Smooth muscle cell (in vitro differentiated cells): ENCODE measurements at regions not wholly inside any gene's neighbourhood (a gene's known extent, or its start where the extent isn't known, plus 50 kb on each side); places are given as distances from the start of the nearest gene placed in this dataset.

Experiments used
- DNase-seq: peaks from one replicate; lab custom pipeline; 2025; ENCODE audit not compliant: unreplicated experiment; lab: John Stamatoyannopoulos, UW
- H2AFZ ChIP-seq: fragments of 200-600 bp; sonication (generic); 2 replicates; pipeline ENCODE4 v1.6.0; 2016; ENCODE audit warnings: antibody characterized with exemption, low read depth, mild to moderate bottlenecking
- H3F3A ChIP-seq: fragments of 200-600 bp; sonication (generic); 2 replicates; pipeline ENCODE4 v1.6.0; 2017; ENCODE audit warnings: antibody characterized with exemption, low read depth
- H3K27ac ChIP-seq: fragments of 200-600 bp; sonication (generic); 2 replicates; pipeline ENCODE4 v1.5.1; 2016; ENCODE audit warnings: low read depth, mild to moderate bottlenecking
- H3K27me3 ChIP-seq: fragments of 200-600 bp; sonication (generic); 2 replicates; pipeline ENCODE4 v1.6.1; 2016; ENCODE audit warnings: low read depth, mild to moderate bottlenecking
- H3K36me3 ChIP-seq: fragments of 200-600 bp; sonication (generic); 2 replicates; pipeline ENCODE4 v1.5.1; 2016; ENCODE audit warnings: low read depth
- H3K4me1 ChIP-seq: fragments of 200-600 bp; sonication (generic); 2 replicates; pipeline ENCODE4 v1.5.1; 2016; ENCODE audit warnings: low read depth
- H3K4me2 ChIP-seq: fragments of 200-600 bp; sonication (generic); 2 replicates; pipeline ENCODE4 v1.6.0; 2016; ENCODE audit warnings: mild to moderate bottlenecking
- H3K4me3 ChIP-seq: fragments of 200-600 bp; sonication (generic); 2 replicates; pipeline ENCODE4 v1.5.1; 2016; ENCODE audit warnings: mild to moderate bottlenecking
- H3K79me2 ChIP-seq: fragments of 200-600 bp; sonication (generic); 2 replicates; pipeline ENCODE4 v1.6.0; 2016; ENCODE audit warnings: low read depth, mild to moderate bottlenecking
- H3K9ac ChIP-seq: fragments of 200-600 bp; sonication (generic); 2 replicates; pipeline ENCODE4 v1.6.0; 2016; ENCODE audit warnings: low read depth
- H3K9me3 ChIP-seq: fragments of 200-600 bp; sonication (generic); replicated peaks from 2 replicates; pipeline ENCODE4 v1.5.1; 2016; ENCODE audit warnings: low read depth
- H4K20me1 ChIP-seq: fragments of 200-600 bp; sonication (generic); 2 replicates; pipeline ENCODE4 v1.6.0; 2016; ENCODE audit warnings: low read depth
- WGBS: methylation state at CpG from one replicate; pipeline ENCODE4 v1.1.7; 2016; ENCODE audit warnings: low lambda C conversion rate; 5-methylcytosine and 5-hydroxymethylcytosine counted together
- TF ChIP-seq, protein P1 (sequence below): fragments of 200-600 bp; sonication (generic); IDR thresholded peaks from 2 replicates; pipeline ENCODE4 v1.5.1; 2017; ENCODE audit warnings: borderline replicate concordance, mild to moderate bottlenecking, antibody characterized with exemption; ENCODE audit not compliant: insufficient read depth, poor library complexity, severe bottlenecking

DNA sequence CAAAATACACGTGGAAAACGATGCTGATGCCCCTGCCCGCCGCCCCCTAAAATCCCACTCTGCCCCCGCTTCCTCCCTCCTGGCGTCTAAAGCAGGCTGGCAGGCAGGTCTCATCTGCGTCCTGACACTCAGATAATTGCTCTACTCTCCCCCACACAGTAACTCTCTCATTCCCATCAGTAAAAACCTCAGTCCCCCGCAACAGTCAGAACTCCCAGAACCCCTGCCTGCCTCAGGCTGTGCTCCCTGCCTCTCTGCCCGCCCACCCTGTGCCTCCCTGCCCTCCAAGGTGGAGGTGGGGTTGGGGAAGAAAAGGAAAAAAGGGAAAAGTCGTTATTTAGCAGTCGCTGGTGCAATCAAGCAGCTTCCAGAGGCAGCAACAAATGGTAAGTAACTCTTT lies 473.7 kb downstream of the EFNB2 start:
- WGBS = 93% methylated on average over 7 of the region's 11 CpGs
- Histone ChIP-seq H3K27ac (no peak overlapping the region), H3K79me2 (no peaks in the 10 kb centered on the region), H3K4me1 (no peaks in the 10 kb centered on the region), H3K4me2 (no peak overlapping the region), H4K20me1 (no peaks in the 10 kb centered on the region), H3K36me3 (no peaks in the 10 kb centered on the region), H3F3A (no peaks in the 10 kb centered on the region), H3K4me3 (no peak overlapping the region), H2AFZ (no peak overlapping the region), H3K9me3 (no peaks in the 10 kb centered on the region), H3K9ac (no peak overlapping the region), H3K27me3 (no peaks in the 10 kb centered on the region)
- TF ChIP-seq, protein P1, sequence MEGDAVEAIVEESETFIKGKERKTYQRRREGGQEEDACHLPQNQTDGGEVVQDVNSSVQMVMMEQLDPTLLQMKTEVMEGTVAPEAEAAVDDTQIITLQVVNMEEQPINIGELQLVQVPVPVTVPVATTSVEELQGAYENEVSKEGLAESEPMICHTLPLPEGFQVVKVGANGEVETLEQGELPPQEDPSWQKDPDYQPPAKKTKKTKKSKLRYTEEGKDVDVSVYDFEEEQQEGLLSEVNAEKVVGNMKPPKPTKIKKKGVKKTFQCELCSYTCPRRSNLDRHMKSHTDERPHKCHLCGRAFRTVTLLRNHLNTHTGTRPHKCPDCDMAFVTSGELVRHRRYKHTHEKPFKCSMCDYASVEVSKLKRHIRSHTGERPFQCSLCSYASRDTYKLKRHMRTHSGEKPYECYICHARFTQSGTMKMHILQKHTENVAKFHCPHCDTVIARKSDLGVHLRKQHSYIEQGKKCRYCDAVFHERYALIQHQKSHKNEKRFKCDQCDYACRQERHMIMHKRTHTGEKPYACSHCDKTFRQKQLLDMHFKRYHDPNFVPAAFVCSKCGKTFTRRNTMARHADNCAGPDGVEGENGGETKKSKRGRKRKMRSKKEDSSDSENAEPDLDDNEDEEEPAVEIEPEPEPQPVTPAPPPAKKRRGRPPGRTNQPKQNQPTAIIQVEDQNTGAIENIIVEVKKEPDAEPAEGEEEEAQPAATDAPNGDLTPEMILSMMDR = no peak
- no peak for DNase-seq

DNA sequence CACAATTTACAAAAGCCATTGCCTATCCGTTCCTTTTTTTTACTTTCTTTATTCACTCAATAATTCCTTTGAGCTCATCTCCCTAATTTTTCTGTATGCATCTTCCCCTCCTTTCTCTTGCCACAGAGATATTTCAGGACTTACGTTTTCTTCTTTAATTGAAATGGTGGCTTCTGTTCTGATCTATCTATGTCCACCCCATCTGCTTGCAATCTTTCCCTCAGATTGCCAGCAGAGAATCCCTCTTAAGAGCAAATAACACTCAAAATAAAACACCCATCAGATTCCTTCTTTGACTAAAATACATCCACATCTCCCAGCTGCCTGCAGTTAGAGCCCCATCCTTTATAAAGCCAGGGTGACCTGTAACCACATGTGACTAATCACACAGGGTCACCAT lies 478.6 kb downstream of the EFNB2 start:
- DNase-seq = no peak
- H3K9ac ChIP-seq = no peak overlapping the region
- no peaks in the 10 kb centered on the region for H3F3A ChIP-seq
- no peaks in the 10 kb centered on the region for H3K4me1 ChIP-seq
- no peaks in the 10 kb centered on the region for H3K79me2 ChIP-seq
- 95% methylated on average over 2 of the region's 2 CpGs for WGBS
- no peak overlapping the region for H3K4me2 ChIP-seq
- H3K36me3 ChIP-seq = no peaks in the 10 kb centered on the region
- H3K9me3 ChIP-seq = no peaks in the 10 kb centered on the region
- no peak overlapping the region for H2AFZ ChIP-seq
- H3K27me3 ChIP-seq = no peaks in the 10 kb centered on the region
- TF ChIP-seq, protein P1 = no peak
- no peaks in the 10 kb centered on the region for H4K20me1 ChIP-seq
- H3K4me3 ChIP-seq = no peak overlapping the region
- no peak overlapping the region for H3K27ac ChIP-seq

DNA sequence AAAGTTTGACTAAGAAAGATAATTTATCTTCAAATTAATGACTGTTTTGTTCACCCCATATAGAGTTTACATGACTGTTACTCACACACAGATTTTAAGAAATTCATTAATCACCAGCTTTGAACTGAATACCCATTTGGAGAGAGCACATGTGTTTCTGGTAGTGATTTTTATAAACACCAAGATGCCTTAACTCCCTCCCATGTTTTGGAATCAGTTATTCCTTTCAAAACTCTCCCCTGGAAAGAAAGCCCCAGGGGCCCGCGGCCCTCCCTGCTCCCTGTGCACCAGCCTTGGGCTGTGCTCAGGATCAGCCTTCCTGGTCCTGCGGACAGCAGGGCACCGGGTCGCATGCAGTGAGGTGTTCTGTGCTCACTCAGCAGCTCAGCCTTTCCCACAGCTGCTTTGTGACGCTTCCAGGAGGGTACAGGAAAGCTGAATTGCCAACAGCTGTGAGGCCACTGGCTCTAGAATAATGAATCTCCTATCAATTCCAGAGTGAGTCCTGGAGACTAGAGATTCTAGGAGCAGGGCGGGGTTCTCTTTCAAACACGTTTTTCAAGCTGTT lies 483.2 kb downstream of the EFNB2 start:
- Histone ChIP-seq H3K4me3 (no peak overlapping the region), H3K4me2 (no peak overlapping the region), H4K20me1 (no peaks in the 10 kb centered on the region), H3F3A (no peaks in the 10 kb centered on the region), H3K27me3 (no peaks in the 10 kb centered on the region), H3K36me3 (no peaks in the 10 kb centered on the region), H3K4me1 (no peaks in the 10 kb centered on the region), H3K9ac (no peak overlapping the region), H2AFZ (no peak overlapping the region), H3K79me2 (no peaks in the 10 kb centered on the region), H3K27ac (no peak overlapping the region), H3K9me3 (no peaks in the 10 kb centered on the region)
- DNase-seq = no peak
- 81% methylated on average over 8 of the region's 8 CpGs for WGBS
- TF ChIP-seq, protein P1 = no peak

DNA sequence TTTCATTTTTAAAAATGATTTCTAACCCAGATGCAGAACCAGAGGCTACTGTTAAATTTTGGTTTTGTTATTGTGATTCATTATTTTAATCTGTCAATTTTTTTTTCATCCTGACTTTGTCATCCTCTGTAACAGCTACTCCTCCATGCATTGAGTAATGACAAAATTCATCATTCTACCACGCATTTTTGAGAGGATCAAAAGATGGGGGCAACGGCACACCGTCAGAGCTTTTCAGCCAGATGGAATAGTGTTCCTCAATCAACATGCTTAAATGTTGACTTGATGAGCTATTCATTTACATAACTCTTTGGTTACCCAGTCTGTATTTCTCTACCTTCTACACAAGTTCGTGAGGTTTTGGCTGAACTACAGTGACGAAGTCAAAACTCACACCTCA lies 486.3 kb downstream of the EFNB2 start:
- Histone ChIP-seq H3K9me3 (no peaks in the 10 kb centered on the region), H3K27me3 (no peaks in the 10 kb centered on the region), H3K4me2 (no peak overlapping the region), H3K9ac (no peak overlapping the region), H3F3A (no peaks in the 10 kb centered on the region), H3K36me3 (no peaks in the 10 kb centered on the region), H3K79me2 (no peaks in the 10 kb centered on the region), H3K27ac (no peak overlapping the region), H3K4me1 (no peaks in the 10 kb centered on the region), H4K20me1 (no peaks in the 10 kb centered on the region), H2AFZ (no peak overlapping the region), H3K4me3 (no peak overlapping the region)
- WGBS = 92% methylated on average over 5 of the region's 5 CpGs
- DNase-seq = no peak
- TF ChIP-seq, protein P1 = no peak
